ENCODE measurements at regions not wholly inside any gene's neighbourhood (a gene's known extent, or its start where the extent isn't known, plus 50 kb on each side); places are given as distances from the start of the nearest gene placed in this dataset.

DNA sequence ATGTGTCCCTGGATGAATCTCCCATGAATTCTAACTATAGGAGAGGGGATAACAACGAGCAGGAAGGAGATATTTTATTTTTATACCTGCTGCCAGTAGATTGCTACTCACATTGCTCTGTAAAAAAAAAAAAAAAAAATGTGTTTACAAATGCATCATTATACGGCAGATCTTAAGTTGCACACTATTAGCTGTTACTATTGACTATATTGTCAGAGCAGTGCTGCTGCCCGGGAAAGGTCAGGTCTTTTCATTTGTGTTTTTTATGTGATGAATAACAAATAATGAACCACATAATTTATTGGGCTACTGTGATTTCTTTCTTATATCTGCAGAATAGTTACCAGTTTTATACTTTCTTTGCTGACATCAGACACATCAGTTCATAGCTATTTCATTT, 393.3 kb downstream of the C6orf118 start:
- no peak for DNase-seq (ENCODE audit: low read depth)
- TF ChIP-seq, protein P1, sequence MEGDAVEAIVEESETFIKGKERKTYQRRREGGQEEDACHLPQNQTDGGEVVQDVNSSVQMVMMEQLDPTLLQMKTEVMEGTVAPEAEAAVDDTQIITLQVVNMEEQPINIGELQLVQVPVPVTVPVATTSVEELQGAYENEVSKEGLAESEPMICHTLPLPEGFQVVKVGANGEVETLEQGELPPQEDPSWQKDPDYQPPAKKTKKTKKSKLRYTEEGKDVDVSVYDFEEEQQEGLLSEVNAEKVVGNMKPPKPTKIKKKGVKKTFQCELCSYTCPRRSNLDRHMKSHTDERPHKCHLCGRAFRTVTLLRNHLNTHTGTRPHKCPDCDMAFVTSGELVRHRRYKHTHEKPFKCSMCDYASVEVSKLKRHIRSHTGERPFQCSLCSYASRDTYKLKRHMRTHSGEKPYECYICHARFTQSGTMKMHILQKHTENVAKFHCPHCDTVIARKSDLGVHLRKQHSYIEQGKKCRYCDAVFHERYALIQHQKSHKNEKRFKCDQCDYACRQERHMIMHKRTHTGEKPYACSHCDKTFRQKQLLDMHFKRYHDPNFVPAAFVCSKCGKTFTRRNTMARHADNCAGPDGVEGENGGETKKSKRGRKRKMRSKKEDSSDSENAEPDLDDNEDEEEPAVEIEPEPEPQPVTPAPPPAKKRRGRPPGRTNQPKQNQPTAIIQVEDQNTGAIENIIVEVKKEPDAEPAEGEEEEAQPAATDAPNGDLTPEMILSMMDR (IDR thresholded peaks at IDR 0.05; ENCODE audit: insufficient read depth, low read depth, low read length, missing control alignments), result no peak
- H3K4me3 ChIP-seq (ENCODE audit: low read depth, low read length), result no peak overlapping the region

DNA sequence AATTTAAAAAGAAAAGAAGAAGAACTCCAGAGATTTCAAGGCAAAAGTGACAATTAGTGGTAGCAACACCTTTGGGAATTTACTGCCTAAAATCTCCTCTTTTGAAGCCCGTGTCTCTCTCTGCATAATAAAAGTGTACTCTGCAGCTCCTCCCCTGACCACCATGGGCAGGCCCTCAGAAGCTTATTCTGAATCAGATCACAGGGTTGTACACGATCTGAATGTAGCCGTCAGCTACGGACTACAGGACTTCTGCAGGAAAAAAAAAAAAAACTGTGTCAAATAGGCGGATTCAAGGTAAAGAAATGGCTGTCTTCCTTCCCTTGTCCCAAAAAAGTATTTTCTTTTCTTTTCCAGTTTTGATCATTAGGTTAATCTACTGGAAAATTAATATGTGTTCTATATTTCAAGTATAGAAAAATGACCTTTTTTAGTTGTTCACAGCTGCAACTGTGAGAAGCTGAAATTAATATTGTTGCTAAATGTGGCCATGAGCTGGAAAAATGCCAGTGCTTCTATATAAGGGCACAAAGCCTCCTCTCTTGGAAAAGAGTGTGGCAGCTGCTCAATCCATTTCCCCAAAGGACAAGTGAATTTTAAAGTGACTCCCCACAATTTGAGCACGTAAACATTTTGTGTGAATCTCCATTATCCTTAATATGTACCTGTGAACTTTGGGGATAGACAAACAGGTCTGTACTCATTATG, 397.4 kb downstream of the C6orf118 start:
- TF ChIP-seq, protein P1 (IDR thresholded peaks at IDR 0.05; ENCODE audit: insufficient read depth, low read depth, low read length, missing control alignments), result no peak
- DNase-seq (ENCODE audit: low read depth), result no peak
- no peak overlapping the region for H3K4me3 ChIP-seq (ENCODE audit: low read depth, low read length)

DNA sequence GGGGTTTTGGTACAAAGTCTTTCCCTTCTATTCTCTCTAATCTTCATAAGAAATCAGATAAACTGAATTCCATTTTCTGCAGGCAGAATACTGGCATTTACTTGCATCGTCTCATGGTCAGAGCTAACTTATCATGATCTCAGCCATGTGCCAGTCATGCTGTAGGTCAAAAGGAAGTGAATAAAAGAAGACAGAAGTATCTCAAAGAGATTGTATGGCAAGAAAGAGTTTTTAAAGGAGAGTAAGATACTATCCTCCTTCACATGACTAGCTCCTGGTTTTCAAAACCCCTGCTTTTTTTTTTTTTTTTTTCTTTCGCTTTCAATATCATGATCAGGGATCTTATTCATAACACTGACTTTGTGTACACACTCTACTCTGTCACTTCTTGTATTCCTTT, 398.3 kb downstream of the C6orf118 start:
- TF ChIP-seq, protein P1 (IDR thresholded peaks at IDR 0.05; ENCODE audit: insufficient read depth, low read depth, low read length, missing control alignments), result no peak
- no peak overlapping the region for H3K4me3 ChIP-seq (ENCODE audit: low read depth, low read length)
- DNase-seq (ENCODE audit: low read depth), result no peak

DNA sequence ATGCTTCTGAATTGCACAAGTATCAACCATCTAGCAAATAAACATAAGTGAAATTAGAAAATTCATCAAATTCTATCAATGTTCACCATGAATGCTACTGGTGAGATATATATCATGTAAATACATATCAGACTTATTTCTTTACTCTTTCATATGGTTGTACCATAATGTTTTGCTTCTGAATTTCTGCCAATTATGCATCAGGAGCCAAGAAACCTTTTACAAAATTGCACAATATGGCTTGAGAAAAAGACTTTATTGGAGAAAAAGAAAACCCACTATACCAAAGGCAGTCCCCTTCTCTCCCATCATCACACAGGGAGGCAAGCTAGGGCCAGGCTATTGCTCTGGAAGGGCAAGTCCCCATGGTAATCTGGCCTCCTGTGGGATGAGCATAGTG, 402.6 kb downstream of the C6orf118 start:
- DNase-seq (ENCODE audit: low read depth), result no peak
- TF ChIP-seq, protein P1 (IDR thresholded peaks at IDR 0.05; ENCODE audit: insufficient read depth, low read depth, low read length, missing control alignments), result no peak
- no peak overlapping the region for H3K4me3 ChIP-seq (ENCODE audit: low read depth, low read length)

DNA sequence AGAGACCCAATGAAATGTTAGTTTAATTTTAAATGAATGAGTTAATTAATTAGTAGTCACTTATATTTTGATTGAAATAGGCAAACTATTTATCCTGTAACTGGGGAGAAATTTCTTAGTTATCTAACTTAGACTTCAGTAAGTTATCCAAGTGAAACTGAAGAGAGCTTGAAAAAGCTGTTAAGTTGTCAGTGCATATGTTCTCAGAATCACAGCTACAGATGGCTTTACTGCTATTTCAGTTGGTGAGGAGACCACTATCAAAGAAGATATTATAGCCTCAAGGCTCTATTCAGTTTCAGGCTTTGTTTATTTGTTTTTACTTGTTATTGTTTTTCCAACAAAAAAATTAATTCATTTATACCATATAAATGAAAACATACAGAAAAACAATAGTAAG, 404.1 kb downstream of the C6orf118 start:
- DNase-seq (ENCODE audit: low read depth), result no peak
- H3K4me3 ChIP-seq (ENCODE audit: low read depth, low read length), result no peak overlapping the region
- TF ChIP-seq, protein P1 (IDR thresholded peaks at IDR 0.05; ENCODE audit: insufficient read depth, low read depth, low read length, missing control alignments), result no peak

DNA sequence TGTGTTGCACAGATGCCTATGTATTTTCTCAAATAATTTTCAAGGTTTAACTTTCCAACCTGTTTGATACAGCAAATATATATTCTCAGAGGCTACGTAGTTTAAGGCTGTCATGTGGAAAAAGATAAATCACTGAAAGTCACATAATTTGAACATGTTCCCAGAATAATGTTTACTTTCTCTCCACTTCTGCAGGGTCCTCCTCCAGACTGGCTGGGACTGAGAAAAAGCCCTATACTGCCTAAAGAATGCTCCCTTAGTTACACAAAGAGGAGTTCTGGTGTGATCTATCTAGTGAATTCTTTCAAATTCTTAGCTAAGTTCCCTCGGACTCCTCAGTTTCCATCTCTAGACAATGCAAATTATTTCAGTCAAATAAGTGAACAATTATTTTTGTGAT, 411.0 kb downstream of the C6orf118 start:
- no peak for DNase-seq (ENCODE audit: low read depth)
- no peak overlapping the region for H3K4me3 ChIP-seq (ENCODE audit: low read depth, low read length)
- TF ChIP-seq, protein P1 (IDR thresholded peaks at IDR 0.05; ENCODE audit: insufficient read depth, low read depth, low read length, missing control alignments), result no peak
